ENCODE measurements at regions not wholly inside any gene's neighbourhood (a gene's known extent, or its start where the extent isn't known, plus 50 kb on each side); places are given as distances from the start of the nearest gene placed in this dataset.

DNA sequence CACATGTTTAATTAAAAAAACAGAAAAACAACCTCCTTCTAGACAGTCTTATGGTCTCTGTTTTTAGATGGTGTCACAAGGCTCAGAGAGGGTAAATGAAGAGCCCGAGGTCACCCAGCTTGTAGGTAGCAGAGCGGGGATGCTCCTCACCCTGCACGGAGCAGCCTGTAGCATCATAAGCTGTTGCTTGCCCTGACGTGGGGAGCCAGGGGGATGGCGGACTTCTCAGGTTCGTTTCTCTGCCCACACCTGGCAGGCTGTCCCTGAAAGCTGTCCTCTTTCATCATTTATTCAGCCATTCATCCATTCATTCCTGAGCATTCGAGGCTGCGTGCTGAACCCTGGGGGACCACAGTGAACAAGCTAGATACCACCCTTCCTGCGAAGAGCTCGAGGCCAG lies 75.7 kb upstream of the KSR1 start:
- TF ChIP-seq, protein P1, sequence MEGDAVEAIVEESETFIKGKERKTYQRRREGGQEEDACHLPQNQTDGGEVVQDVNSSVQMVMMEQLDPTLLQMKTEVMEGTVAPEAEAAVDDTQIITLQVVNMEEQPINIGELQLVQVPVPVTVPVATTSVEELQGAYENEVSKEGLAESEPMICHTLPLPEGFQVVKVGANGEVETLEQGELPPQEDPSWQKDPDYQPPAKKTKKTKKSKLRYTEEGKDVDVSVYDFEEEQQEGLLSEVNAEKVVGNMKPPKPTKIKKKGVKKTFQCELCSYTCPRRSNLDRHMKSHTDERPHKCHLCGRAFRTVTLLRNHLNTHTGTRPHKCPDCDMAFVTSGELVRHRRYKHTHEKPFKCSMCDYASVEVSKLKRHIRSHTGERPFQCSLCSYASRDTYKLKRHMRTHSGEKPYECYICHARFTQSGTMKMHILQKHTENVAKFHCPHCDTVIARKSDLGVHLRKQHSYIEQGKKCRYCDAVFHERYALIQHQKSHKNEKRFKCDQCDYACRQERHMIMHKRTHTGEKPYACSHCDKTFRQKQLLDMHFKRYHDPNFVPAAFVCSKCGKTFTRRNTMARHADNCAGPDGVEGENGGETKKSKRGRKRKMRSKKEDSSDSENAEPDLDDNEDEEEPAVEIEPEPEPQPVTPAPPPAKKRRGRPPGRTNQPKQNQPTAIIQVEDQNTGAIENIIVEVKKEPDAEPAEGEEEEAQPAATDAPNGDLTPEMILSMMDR (optimal IDR thresholded peaks at IDR 0.05 in 1 of 3, IDR thresholded peaks at IDR 0.05 in 1 of 3, conservative IDR thresholded peaks at IDR 0.05 in 1 of 3; ENCODE audit: extremely low read depth in 1 of 3, insufficient read depth in 2 of 3, low read length in 3 of 3): no peak
- TF ChIP-seq EZH2 (IDR thresholded peaks at IDR 0.05; ENCODE audit: low read length): no peak

Measured in keratinocyte (primary cell).